Activated CD4-positive, alpha-beta memory T cell treated with anti-CD3 and anti-CD28 coated beads for 36 hours (primary cell): ENCODE measurements at regions not wholly inside any gene's neighbourhood (a gene's known extent, or its start where the extent isn't known, plus 50 kb on each side); places are given as distances from the start of the nearest gene placed in this dataset.

ENCODE experiments used
- CTCF ChIA-PET: fragments of 350-600 bp; sonication (Branson Sonifier 250); formaldehyde crosslinking; loops from one replicate; lab custom pipeline; 2021; ENCODE audit warnings: antibody characterized with exemption, inconsistent platforms; lab: Charles Lee
- POLR2A ChIA-PET: fragments of 350-600 bp; sonication (Branson Sonifier 250); formaldehyde crosslinking; loops from one replicate; lab custom pipeline; 2021; ENCODE audit warnings: antibody characterized with exemption; lab: Charles Lee
- DNase-seq: peaks from one replicate; pipeline ENCODE4 v3.0.0-alpha.2; 2020
- H3K27ac Mint-ChIP-seq: one replicate; pipeline ENCODE4 v1.8.0; 2021; ENCODE audit warnings: mixed read lengths
- H3K27me3 Mint-ChIP-seq: one replicate; pipeline ENCODE4 v1.8.0; 2021; ENCODE audit warnings: mixed read lengths
- H3K36me3 Mint-ChIP-seq: one replicate; pipeline ENCODE4 v1.8.0; 2021; ENCODE audit warnings: mixed read lengths
- H3K4me1 Mint-ChIP-seq: one replicate; pipeline ENCODE4 v1.8.0; 2021; ENCODE audit warnings: low read depth, mixed read lengths
- H3K4me3 Mint-ChIP-seq: one replicate; pipeline ENCODE4 v1.8.0; 2021; ENCODE audit warnings: mild to moderate bottlenecking, mixed read lengths
- H3K9me3 Mint-ChIP-seq: one replicate; pipeline ENCODE4 v1.8.0; 2021; ENCODE audit warnings: mixed read lengths
- intact Hi-C: fragments of 100-400 bp; cut with micrococcal nuclease; formaldehyde crosslinking; loops from one replicate; pipeline ENCODE4 v1.15.1; 2023

DNA sequence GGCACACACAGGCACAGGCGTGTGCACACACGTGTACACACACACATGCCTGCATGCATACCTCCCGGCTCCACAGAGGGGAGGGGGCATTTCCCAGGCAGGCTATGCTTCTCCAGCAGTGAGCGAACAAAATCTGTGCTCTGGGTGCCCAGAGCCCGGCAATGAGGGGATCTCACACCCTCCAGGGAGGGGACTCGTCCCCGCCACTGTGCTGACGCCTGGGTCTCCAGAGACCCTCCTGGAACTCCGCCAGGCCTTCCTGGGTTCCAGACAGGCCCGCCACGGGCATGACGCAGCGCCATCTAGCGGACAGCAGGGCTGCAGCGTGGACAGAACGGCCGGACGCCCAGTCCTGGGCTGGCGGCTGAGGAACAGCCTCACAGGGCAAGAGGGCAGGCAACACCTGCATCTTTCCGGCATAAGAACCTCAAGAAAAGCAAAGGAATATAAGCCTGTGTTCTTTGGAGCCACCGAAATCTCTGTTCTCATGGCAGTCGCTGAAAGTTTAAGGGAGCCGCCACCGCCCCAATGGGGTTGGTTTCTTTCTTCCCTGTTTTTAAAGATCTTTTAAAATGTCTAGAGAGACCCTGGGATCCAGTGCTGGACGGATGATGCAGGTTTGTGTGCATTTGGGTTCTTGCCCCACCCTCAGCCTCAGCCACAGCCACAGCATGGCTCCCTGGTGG is 135.6 kb upstream of the PPP1R26 start:
- CTCF ChIA-PET = no interaction called here
- Mint-ChIP-seq H3K27ac (no peak overlapping the region), H3K4me3 (no peak overlapping the region), H3K27me3 (peaks cover 17% of the 10 kb centered on the region), H3K9me3 (no peaks in the 10 kb centered on the region), H3K36me3 (no peaks in the 10 kb centered on the region), H3K4me1 (no peaks in the 10 kb centered on the region)
- POLR2A ChIA-PET = no interaction called here
- intact Hi-C loops = loop anchor here (1.0 kb wide), 1 partner anchor 258 kb away; no protein-coding TSS in a partner anchor
- DNase-seq = peak; percentile 57

DNA sequence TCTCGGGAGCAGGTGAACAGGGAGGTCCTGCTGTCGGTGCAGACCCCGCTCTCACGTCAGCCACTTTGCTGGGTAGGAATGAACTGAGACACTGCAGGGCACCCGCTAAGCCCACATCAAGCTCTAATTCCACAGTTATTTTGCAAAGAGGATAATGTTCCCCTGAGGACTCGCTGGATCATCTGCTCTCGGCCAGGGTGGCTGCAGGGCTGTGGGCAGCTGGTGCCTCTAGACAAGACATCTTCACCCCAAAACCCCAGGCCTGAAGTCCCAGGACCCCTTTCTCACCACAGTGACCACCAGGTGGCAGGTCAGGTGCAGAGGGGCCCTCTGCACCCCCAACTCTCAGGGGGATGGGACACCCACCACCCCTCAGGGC is 135.1 kb upstream of the PPP1R26 start:
- H3K4me3 Mint-ChIP-seq = no peak overlapping the region
- ChIA-PET POLR2A (no interaction called here), CTCF (no interaction called here)
- peaks cover 17% of the 10 kb centered on the region for H3K27me3 Mint-ChIP-seq
- no peaks in the 10 kb centered on the region for H3K36me3 Mint-ChIP-seq
- DNase-seq = no peak
- H3K4me1 Mint-ChIP-seq = no peaks in the 10 kb centered on the region
- no peaks in the 10 kb centered on the region for H3K9me3 Mint-ChIP-seq
- H3K27ac Mint-ChIP-seq = no peak overlapping the region
- intact Hi-C loops = loop anchor here (1.0 kb wide), 1 partner anchor 258 kb away; no protein-coding TSS in a partner anchor

DNA sequence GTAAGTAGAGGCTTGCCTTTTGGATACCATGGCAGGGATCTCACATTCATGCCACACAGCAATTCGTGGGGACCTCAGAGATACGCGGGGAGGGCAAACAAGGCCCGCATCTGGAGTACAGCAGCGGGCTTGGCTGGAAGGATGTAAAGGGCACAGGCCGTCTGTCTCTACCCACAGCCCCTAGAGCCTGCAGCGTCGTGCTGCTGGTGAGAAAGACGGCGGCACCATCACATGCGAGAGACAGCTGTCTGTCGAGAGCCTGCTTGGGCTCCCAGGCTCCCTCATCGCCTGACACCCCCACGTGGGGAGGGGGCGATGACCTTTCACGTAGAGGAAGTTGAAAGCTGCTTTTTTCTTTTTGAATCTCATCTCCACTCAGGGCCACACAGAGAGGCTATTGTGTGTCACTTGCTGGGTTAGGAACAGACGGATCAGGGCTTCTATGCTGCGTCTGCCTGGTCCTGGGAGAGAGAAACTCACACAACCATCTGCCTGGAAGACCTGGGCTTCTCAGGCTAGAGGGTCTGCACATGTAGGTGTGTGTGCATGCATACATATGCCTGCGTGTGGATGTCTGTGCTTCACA is 134.6 kb upstream of the PPP1R26 start:
- POLR2A ChIA-PET = no interaction called here
- H3K36me3 Mint-ChIP-seq = no peaks in the 10 kb centered on the region
- intact Hi-C loops = loop anchor here (1.0 kb wide), 1 partner anchor 259 kb away; no protein-coding TSS in a partner anchor

GRCh38 chr9:135345775-135346433 is 133.7 kb upstream of the PPP1R26 start:
- intact Hi-C loops = no loop called here
- ChIA-PET CTCF (no interaction called here), POLR2A (no interaction called here)
- Mint-ChIP-seq H3K27ac (no peak overlapping the region), H3K4me3 (no peak overlapping the region), H3K36me3 (no peaks in the 10 kb centered on the region), H3K4me1 (no peaks in the 10 kb centered on the region), H3K9me3 (no peaks in the 10 kb centered on the region), H3K27me3 (peaks cover 17% of the 10 kb centered on the region)
- DNase-seq = no peak

More for the DNA sequence above, 134.6 kb upstream of the PPP1R26 start:
- CTCF ChIA-PET = no interaction called here
- Mint-ChIP-seq H3K4me1 (no peaks in the 10 kb centered on the region), H3K4me3 (no peak overlapping the region), H3K9me3 (no peaks in the 10 kb centered on the region), H3K27ac (no peak overlapping the region), H3K27me3 (peaks cover 17% of the 10 kb centered on the region)
- no peak for DNase-seq

DNA sequence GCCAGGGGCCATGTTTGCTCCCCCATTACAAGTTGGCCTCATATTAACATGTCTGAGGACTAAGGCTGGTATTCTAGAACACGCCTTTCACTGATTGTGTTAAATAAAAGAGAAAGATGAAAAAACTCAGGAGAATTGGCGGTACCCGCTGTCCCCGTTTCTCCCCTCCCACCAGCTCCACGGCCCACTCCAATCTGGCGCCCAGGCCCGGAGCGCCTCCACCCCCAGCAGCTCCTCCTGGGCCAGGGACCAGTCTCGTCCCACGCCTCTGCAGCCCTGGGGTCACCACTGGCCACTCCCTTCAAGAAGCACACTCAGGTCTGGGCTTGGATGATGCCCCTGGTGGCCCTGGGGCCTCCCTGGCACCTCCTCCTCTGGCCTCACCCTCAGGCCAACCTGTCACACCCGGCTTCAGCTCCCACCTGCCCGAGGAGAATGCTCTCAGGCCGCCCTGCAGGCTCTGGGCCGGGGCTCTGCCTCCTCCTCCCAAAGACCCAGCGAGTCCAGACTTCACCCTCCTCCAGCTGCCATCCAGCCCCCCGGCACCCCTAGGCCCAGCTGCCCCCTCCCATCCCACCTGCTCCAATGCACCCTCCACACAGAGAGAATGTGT is 133.0 kb upstream of the PPP1R26 start:
- no peaks in the 10 kb centered on the region for H3K4me1 Mint-ChIP-seq
- ChIA-PET POLR2A (no interaction called here), CTCF (no interaction called here)
- no peak overlapping the region for H3K27ac Mint-ChIP-seq
- intact Hi-C loops = no loop called here
- no peak for DNase-seq
- H3K27me3 Mint-ChIP-seq = peaks cover 17% of the 10 kb centered on the region
- no peaks in the 10 kb centered on the region for H3K36me3 Mint-ChIP-seq
- H3K4me3 Mint-ChIP-seq = no peak overlapping the region
- H3K9me3 Mint-ChIP-seq = no peaks in the 10 kb centered on the region

GRCh38 chr9:135347461-135347860 is 132.1 kb upstream of the PPP1R26 start:
- no peak overlapping the region for H3K4me3 Mint-ChIP-seq
- peaks cover 17% of the 10 kb centered on the region for H3K27me3 Mint-ChIP-seq
- intact Hi-C loops = no loop called here
- H3K27ac Mint-ChIP-seq = no peak overlapping the region
- no peaks in the 10 kb centered on the region for H3K4me1 Mint-ChIP-seq
- no peak for DNase-seq
- CTCF ChIA-PET = no interaction called here
- H3K9me3 Mint-ChIP-seq = no peaks in the 10 kb centered on the region
- POLR2A ChIA-PET = no interaction called here
- H3K36me3 Mint-ChIP-seq = no peaks in the 10 kb centered on the region

DNA sequence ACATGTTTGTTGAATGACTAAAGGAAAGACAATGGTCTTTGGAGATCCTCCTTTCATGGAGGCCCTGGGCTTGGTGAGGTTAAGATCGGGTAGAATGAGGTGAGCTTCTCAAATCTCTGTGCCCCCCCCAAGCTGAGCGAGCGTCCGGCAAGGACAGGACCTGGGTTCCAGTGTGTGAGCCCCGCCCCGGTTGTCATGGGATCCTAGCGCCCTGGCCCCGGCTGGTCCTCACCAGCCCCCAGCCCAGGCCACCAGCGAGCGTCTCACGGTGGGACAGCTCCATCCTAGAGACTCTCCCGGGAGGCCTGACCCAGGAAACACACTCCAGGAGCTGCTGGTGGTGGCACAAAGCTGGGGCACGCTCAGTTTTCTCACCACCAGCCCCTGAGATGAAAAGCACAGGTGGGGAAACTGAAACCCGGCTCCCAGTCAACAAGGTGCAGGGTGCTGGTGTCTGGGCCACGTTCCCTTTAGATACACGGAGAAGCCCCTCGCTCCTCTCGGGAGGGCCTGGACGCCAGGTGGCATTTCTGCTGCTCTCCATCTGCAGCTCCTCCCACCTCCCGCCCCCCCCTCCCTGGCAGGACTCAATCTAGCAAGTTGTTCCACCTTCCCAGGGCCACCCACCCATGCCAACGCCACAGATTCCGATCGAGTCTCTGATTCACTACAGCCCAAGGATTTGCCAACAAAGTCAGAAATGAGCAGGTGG is 131.3 kb upstream of the PPP1R26 start:
- ChIA-PET CTCF (no interaction called here), POLR2A (no interaction called here)
- DNase-seq = no peak
- H3K36me3 Mint-ChIP-seq = no peaks in the 10 kb centered on the region
- no peak overlapping the region for H3K27ac Mint-ChIP-seq
- no peak overlapping the region for H3K4me3 Mint-ChIP-seq
- H3K9me3 Mint-ChIP-seq = no peaks in the 10 kb centered on the region
- peaks cover 17% of the 10 kb centered on the region for H3K27me3 Mint-ChIP-seq
- intact Hi-C loops = no loop called here
- no peaks in the 10 kb centered on the region for H3K4me1 Mint-ChIP-seq

DNA sequence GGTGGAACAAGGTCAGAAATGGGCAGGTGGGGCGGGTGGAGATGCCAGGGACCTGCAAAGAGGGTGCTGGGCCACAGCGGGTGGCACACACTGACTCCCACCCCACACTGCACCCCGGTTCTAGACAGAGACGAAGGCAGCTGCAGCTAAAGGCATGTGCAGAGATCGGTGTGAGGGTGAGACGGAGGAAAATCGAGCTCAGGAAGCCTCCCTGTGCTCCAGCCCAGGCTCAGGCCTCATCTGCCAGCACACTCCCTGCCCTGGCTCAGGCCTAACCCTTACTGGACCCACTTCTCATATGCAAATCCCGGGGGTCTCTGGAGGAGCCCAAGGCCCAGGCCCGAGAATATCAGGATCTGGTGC is 130.8 kb upstream of the PPP1R26 start:
- no peak for DNase-seq
- H3K27me3 Mint-ChIP-seq = peaks cover 15% of the 10 kb centered on the region
- no peaks in the 10 kb centered on the region for H3K36me3 Mint-ChIP-seq
- POLR2A ChIA-PET = no interaction called here
- no peak overlapping the region for H3K4me3 Mint-ChIP-seq
- CTCF ChIA-PET = no interaction called here
- no peak overlapping the region for H3K27ac Mint-ChIP-seq
- H3K4me1 Mint-ChIP-seq = no peaks in the 10 kb centered on the region
- intact Hi-C loops = no loop called here
- H3K9me3 Mint-ChIP-seq = no peaks in the 10 kb centered on the region

- peaks cover 11% of the 10 kb centered on the region for H3K27me3 Mint-ChIP-seq
- no peak for DNase-seq
- POLR2A ChIA-PET = no interaction called here
- no peak overlapping the region for H3K4me3 Mint-ChIP-seq
- H3K9me3 Mint-ChIP-seq = no peaks in the 10 kb centered on the region
- no peaks in the 10 kb centered on the region for H3K4me1 Mint-ChIP-seq
- H3K36me3 Mint-ChIP-seq = no peaks in the 10 kb centered on the region
- no peak overlapping the region for H3K27ac Mint-ChIP-seq
- CTCF ChIA-PET = no interaction called here
- intact Hi-C loops = no loop called here
Measured at GRCh38 chr9:135349212-135350002, 130.2 kb upstream of the PPP1R26 start.

- CTCF ChIA-PET = no interaction called here
- Mint-ChIP-seq H3K27ac (no peak overlapping the region), H3K9me3 (no peaks in the 10 kb centered on the region), H3K36me3 (no peaks in the 10 kb centered on the region), H3K4me3 (no peak overlapping the region), H3K27me3 (peaks cover 7% of the 10 kb centered on the region), H3K4me1 (no peaks in the 10 kb centered on the region)
- intact Hi-C loops = no loop called here
- DNase-seq = no peak
- POLR2A ChIA-PET = no interaction called here
Measured at GRCh38 chr9:135350003-135350315, 129.6 kb upstream of the PPP1R26 start.

DNA sequence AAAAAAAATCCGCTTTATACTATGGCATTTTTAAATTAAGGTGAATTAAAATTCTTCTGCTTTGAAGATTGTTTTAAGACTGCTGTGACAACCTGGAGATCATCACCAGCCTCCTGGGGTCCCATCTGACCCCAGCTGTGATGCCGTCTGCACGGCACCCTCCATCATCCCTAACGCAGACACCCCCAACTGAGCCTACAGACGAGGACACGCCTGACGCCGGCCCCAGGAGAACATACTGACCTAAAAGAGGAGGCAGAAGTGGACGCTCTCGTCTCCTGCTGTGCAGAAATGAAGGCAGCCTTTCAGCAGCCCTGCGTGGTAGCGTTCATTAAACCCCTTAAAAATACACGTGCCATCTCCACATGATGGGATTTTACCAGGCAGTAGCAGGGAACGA is 125.6 kb upstream of the PPP1R26 start:
- ChIA-PET POLR2A (no interaction called here), CTCF (no interaction called here)
- no peaks in the 10 kb centered on the region for H3K36me3 Mint-ChIP-seq
- H3K4me1 Mint-ChIP-seq = no peaks in the 10 kb centered on the region
- H3K27me3 Mint-ChIP-seq = peaks cover 1% of the 10 kb centered on the region
- H3K27ac Mint-ChIP-seq = no peak overlapping the region
- no peak overlapping the region for H3K4me3 Mint-ChIP-seq
- no peak for DNase-seq
- intact Hi-C loops = no loop called here
- no peaks in the 10 kb centered on the region for H3K9me3 Mint-ChIP-seq
